Esophagus squamous epithelium (tissue), 5 donors: ENCODE measurements at regions not wholly inside any gene's neighbourhood (a gene's known extent, or its start where the extent isn't known, plus 50 kb on each side); places are given as distances from the start of the nearest gene placed in this dataset.

ENCODE experiments used
- DNase-seq: peaks from one replicate; lab custom pipeline; 2025; lab: John Stamatoyannopoulos, UW
- H3K27ac ChIP-seq, 4 donors: fragments of 200-600 bp; sonication (generic); one replicate each; pipeline ENCODE4 v1.5.1; 2016 to 2019; ENCODE audit warnings: mild to moderate bottlenecking in 1 of 4
- H3K27me3 ChIP-seq, 4 donors: fragments of 200-600 bp; sonication (generic); 1 replicate in 3 of 4; 2 replicates in 1 of 4; pipeline versions ENCODE4 v1.5.1 to v1.6.0; 2017 to 2021; ENCODE audit warnings: antibody characterized with exemption in 1 of 4
- H3K36me3 ChIP-seq, 3 donors: fragments of 200-600 bp; sonication (generic); one replicate each; pipeline ENCODE4 v1.5.1; 2016 to 2019
- H3K4me1 ChIP-seq, 3 donors: fragments of 200-600 bp; sonication (generic); one replicate each; pipeline ENCODE4 v1.5.1; 2017 to 2019
- H3K4me3 ChIP-seq, 4 donors: fragments of 200-600 bp; sonication (generic); 1 replicate in 3 of 4; 2 replicates in 1 of 4; pipeline ENCODE4 v1.5.1; 2016 to 2019; ENCODE audit warnings: mild to moderate bottlenecking in 2 of 4, moderate library complexity in 1 of 4
- H3K9me3 ChIP-seq, 3 donors: fragments of 200-600 bp; sonication (generic); one replicate each; pipeline ENCODE4 v1.5.1; 2016 to 2019
- CTCF ChIP-seq, 6 experiments: fragments of 450-650 bp in 4 of 6; fragments of 200-600 bp in 2 of 6; sonication (generic) in 2 of 6; IDR thresholded peaks; one replicate each; pipeline ENCODE4 v1.5.1; 2016 to 2019; ENCODE audit warnings: antibody characterized with exemption in 6 of 6, mild to moderate bottlenecking in 4 of 6, moderate library complexity in 4 of 6
- POLR2A ChIP-seq, 4 donors: fragments of 450-650 bp; IDR thresholded peaks; one replicate each; pipeline ENCODE4 v1.6.1; 2017; ENCODE audit warnings: antibody characterized with exemption in 4 of 4, mild to moderate bottlenecking in 4 of 4, moderate library complexity in 3 of 4
- WGBS, 2 donors: methylation state at CpG; one replicate each; pipeline ENCODE4 v1.1.5; 2018; 5-methylcytosine and 5-hydroxymethylcytosine counted together
- intact Hi-C: fragments of 100-400 bp; cut with DNase I; formaldehyde crosslinking; loops from one replicate; pipeline ENCODE4 v1.15.0; 2022
- donor health status: DM: yes; HTN: yes; CAD: no.

- Histone ChIP-seq H3K36me3 (no peaks in the 10 kb centered on the region), H3K9me3 (no peaks in the 10 kb centered on the region), H3K4me1 (peaks cover 0 to 25% (median 10%) of the 10 kb centered on the region in 3 donors), H3K4me3 (no peak overlapping the region), H3K27ac (no peak overlapping the region), H3K27me3 (no peaks in the 10 kb centered on the region)
- intact Hi-C loops = no loop called here
- TF ChIP-seq CTCF (IDR thresholded peaks at IDR 0.05) (no peak), POLR2A (IDR thresholded peaks at IDR 0.05) (no peak)
- no peak for DNase-seq
Observed at GRCh38 chr10:62640411-62640810, 164.1 kb upstream of the ADO start.

- WGBS, 2 donors = 80 to 81% methylated on average over 5 of the region's 5 CpGs
- H3K4me3 ChIP-seq = no peak overlapping the region
- H3K9me3 ChIP-seq = no peaks in the 10 kb centered on the region
- no peaks in the 10 kb centered on the region for H3K4me1 ChIP-seq
- TF ChIP-seq CTCF (IDR thresholded peaks at IDR 0.05) = no peak
- TF ChIP-seq POLR2A (IDR thresholded peaks at IDR 0.05) = no peak
- no peaks in the 10 kb centered on the region for H3K36me3 ChIP-seq
- no peaks in the 10 kb centered on the region for H3K27me3 ChIP-seq
- H3K27ac ChIP-seq = no peak overlapping the region
- intact Hi-C loops = no loop called here
- no peak for DNase-seq
Observed at GRCh38 chr10:62643606-62644587, 160.6 kb upstream of the ADO start.

- DNase-seq = no peak
- no peaks in the 10 kb centered on the region for H3K27me3 ChIP-seq
- no peak for TF ChIP-seq CTCF (IDR thresholded peaks at IDR 0.05)
- TF ChIP-seq POLR2A (IDR thresholded peaks at IDR 0.05) = no peak
- no peaks in the 10 kb centered on the region for H3K36me3 ChIP-seq
- 66 to 77% methylated on average over 6 of the region's 6 CpGs for WGBS, 2 donors
- H3K4me3 ChIP-seq = no peak overlapping the region
- intact Hi-C loops = no loop called here
- no peak overlapping the region for H3K27ac ChIP-seq
- H3K9me3 ChIP-seq = no peaks in the 10 kb centered on the region
- H3K4me1 ChIP-seq = no peaks in the 10 kb centered on the region
Observed at GRCh38 chr10:62647375-62648092, 157.0 kb upstream of the ADO start.

GRCh38 chr10:62648921-62649320 lies 155.6 kb upstream of the ADO start:
- H3K27ac ChIP-seq = no peak overlapping the region
- TF ChIP-seq CTCF (IDR thresholded peaks at IDR 0.05) (no peak), POLR2A (IDR thresholded peaks at IDR 0.05) (no peak)
- H3K9me3 ChIP-seq = no peaks in the 10 kb centered on the region
- intact Hi-C loops = no loop called here
- 62 to 96% methylated on average over 1 of the region's 1 CpG for WGBS, 2 donors
- DNase-seq = no peak
- H3K36me3 ChIP-seq = no peaks in the 10 kb centered on the region
- H3K4me1 ChIP-seq = no peaks in the 10 kb centered on the region
- no peak overlapping the region for H3K4me3 ChIP-seq
- H3K27me3 ChIP-seq = no peaks in the 10 kb centered on the region

- Histone ChIP-seq H3K9me3 (no peaks in the 10 kb centered on the region), H3K4me3 (no peak overlapping the region), H3K27ac (no peak overlapping the region), H3K36me3 (no peaks in the 10 kb centered on the region), H3K4me1 (no peaks in the 10 kb centered on the region), H3K27me3 (no peaks in the 10 kb centered on the region)
- 46 to 81% methylated on average over 2 of the region's 2 CpGs for WGBS, 2 donors
- no peak for DNase-seq
- intact Hi-C loops = no loop called here
- no peak for TF ChIP-seq CTCF (IDR thresholded peaks at IDR 0.05)
- TF ChIP-seq POLR2A (IDR thresholded peaks at IDR 0.05) = no peak
Observed at GRCh38 chr10:62650411-62650810, 154.1 kb upstream of the ADO start.
